Adrenal gland (tissue), 9 donors: ENCODE measurements at regions not wholly inside any gene's neighbourhood (a gene's known extent, or its start where the extent isn't known, plus 50 kb on each side); places are given as distances from the start of the nearest gene placed in this dataset.

ENCODE experiments used
- DNase-seq, 7 donors: peaks; one replicate each; pipeline ENCODE4 v3.0.0-alpha.2; 2019 to 2020
- H3K27ac ChIP-seq, 5 donors: fragments of 200-600 bp; sonication (generic) in 4 of 5; 1 replicate in 3 of 5; 2 replicates in 2 of 5; pipeline versions ENCODE4 v1.5.1 to v1.8.0; 2016 to 2020; ENCODE audit warnings: mild to moderate bottlenecking in 1 of 5
- H3K27me3 ChIP-seq: fragments of 200-600 bp; 2 replicates; pipeline ENCODE4 v1.8.0; 2021
- H3K36me3 ChIP-seq, 2 donors: fragments of 200-600 bp; replicated peaks in 1 of 2; 1 replicate in 1 of 2; 2 replicates in 1 of 2; pipeline versions ENCODE4 v1.5.1 to v1.8.0; 2018 to 2022
- H3K4me1 ChIP-seq, 2 donors: fragments of 200-600 bp; replicated peaks in 1 of 2; 1 replicate in 1 of 2; 2 replicates in 1 of 2; pipeline versions ENCODE4 v1.5.1 to v1.8.0; 2018 to 2021
- H3K4me3 ChIP-seq, 4 donors: fragments of 200-600 bp; sonication (generic) in 3 of 4; one replicate each; pipeline ENCODE4 v1.5.1; 2016 to 2018
- H3K9me3 ChIP-seq, 3 donors: fragments of 200-600 bp; sonication (generic) in 1 of 3; replicated peaks in 1 of 3; 1 replicate in 2 of 3; 2 replicates in 1 of 3; pipeline versions ENCODE4 v1.5.1 to v1.8.0; 2016 to 2021
- POLR2A ChIP-seq, 2 donors: fragments of 450-650 bp; IDR thresholded peaks; one replicate each; pipeline ENCODE4 v1.6.1; 2017; ENCODE audit warnings: antibody characterized with exemption in 2 of 2, mild to moderate bottlenecking in 2 of 2, moderate library complexity in 1 of 2
- WGBS, 4 donors: extraction: QIAGEN DNeasy Blood & Tissue Kit in 2 of 4; methylation state at CpG; one replicate each; pipeline versions ENCODE4 v1.1.5 to v1.1.7; 2013 to 2017; 5-methylcytosine and 5-hydroxymethylcytosine counted together
- intact Hi-C, 2 donors: fragments of 100-400 bp; cut with DNase I; formaldehyde crosslinking; loops; one replicate each; pipeline versions ENCODE4 v1.14.1 to v1.15.0; 2022 to 2023
- TF ChIP-seq, protein P1 (sequence below), 6 experiments: fragments of 450-650 bp in 4 of 6; fragments of 200-600 bp in 2 of 6; sonication (generic) in 1 of 6; IDR thresholded peaks; 1 replicate in 5 of 6; 2 replicates in 1 of 6; pipeline versions ENCODE4 v1.5.1 to v1.8.0; 2016 to 2021; ENCODE audit warnings: antibody characterized with exemption in 6 of 6, mild to moderate bottlenecking in 2 of 6, moderate library complexity in 1 of 6
- donor health status: healthy with polysubstance abuse.
- donor health status: Bipolar disorder and iron deficiency.
- donor health status: DM: yes; HTN: yes; CAD: no.
- donor health status: DM: no; HTN: no; CAD: no.
- donor health status: DM: no; HTN: no; CAD: no.

DNA sequence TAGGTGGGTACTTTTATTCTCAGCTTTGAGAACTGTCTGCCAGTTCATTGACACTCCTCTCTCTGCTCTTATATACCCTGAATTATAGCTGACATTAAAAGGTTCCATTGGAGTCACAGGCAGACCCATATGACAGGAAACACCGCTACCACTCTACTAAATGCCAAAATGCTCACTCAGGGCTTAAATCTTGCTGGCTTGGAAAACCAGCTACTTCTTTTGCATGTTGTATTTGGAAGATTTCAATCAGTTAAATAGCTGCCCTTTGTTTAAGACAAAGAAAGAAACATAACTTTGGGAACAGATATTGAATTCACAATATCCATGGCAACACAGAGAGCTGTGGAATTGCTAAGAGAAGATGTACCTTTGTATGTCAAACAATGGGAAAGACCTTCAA lies 876.5 kb downstream of the USP25 start:
- no peak overlapping the region for H3K4me3 ChIP-seq
- intact Hi-C loops, result no loop called here
- H3K4me1 ChIP-seq, result peaks cover 0 to 5% of the 10 kb centered on the region in 2 donors
- no peak for TF ChIP-seq POLR2A (IDR thresholded peaks at IDR 0.05)
- TF ChIP-seq, protein P1, sequence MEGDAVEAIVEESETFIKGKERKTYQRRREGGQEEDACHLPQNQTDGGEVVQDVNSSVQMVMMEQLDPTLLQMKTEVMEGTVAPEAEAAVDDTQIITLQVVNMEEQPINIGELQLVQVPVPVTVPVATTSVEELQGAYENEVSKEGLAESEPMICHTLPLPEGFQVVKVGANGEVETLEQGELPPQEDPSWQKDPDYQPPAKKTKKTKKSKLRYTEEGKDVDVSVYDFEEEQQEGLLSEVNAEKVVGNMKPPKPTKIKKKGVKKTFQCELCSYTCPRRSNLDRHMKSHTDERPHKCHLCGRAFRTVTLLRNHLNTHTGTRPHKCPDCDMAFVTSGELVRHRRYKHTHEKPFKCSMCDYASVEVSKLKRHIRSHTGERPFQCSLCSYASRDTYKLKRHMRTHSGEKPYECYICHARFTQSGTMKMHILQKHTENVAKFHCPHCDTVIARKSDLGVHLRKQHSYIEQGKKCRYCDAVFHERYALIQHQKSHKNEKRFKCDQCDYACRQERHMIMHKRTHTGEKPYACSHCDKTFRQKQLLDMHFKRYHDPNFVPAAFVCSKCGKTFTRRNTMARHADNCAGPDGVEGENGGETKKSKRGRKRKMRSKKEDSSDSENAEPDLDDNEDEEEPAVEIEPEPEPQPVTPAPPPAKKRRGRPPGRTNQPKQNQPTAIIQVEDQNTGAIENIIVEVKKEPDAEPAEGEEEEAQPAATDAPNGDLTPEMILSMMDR (IDR thresholded peaks at IDR 0.05), result no peak
- H3K27me3 ChIP-seq, result no peaks in the 10 kb centered on the region
- DNase-seq, result no peak
- no peak overlapping the region for H3K27ac ChIP-seq
- WGBS, 4 donors, result 95 to 100% (median 98%) methylated on average over 1 of the region's 1 CpG
- H3K9me3 ChIP-seq, result no peaks in the 10 kb centered on the region
- no peaks in the 10 kb centered on the region for H3K36me3 ChIP-seq

DNA sequence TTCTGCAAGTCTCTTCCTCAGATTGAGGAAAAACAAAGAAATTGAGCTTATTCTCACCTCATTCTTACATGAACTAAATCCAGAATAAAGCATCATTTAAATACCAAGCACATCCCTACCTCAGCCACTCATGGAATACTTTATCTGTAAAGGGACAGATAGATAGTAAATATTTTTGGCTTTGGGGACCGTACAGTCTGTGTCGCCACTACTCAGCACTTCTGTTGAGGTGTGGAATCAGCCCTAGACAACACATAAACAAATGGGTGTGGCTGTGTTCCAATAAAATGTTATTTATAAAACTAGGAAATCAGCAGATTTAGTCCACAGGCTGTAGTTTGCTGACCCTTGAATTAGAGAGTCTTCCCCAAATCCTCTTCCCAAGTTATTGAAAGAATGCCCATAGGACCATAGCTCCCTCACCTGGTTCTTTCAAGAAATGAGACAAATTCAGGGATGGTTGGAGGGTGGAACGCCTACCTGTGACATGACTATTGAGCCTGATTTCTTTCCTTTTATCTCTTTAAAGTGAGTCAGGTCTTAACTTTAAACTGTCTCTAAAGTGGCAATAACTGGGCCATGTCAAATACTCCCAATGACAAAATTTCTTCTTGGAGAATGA lies 878.5 kb downstream of the USP25 start:
- WGBS, 4 donors, result 84 to 98% (median 96%) methylated on average over 3 of the region's 3 CpGs
- H3K9me3 ChIP-seq, result no peaks in the 10 kb centered on the region
- H3K4me3 ChIP-seq, result no peak overlapping the region
- no peaks in the 10 kb centered on the region for H3K36me3 ChIP-seq
- H3K4me1 ChIP-seq, result peaks cover 0 to 5% of the 10 kb centered on the region in 2 donors
- no peak for DNase-seq
- intact Hi-C loops, result no loop called here
- H3K27ac ChIP-seq, result no peak overlapping the region
- TF ChIP-seq POLR2A (IDR thresholded peaks at IDR 0.05), result no peak
- TF ChIP-seq, protein P1 (IDR thresholded peaks at IDR 0.05), result peak in 1 of 6 experiments; percentile 14
- no peaks in the 10 kb centered on the region for H3K27me3 ChIP-seq

DNA sequence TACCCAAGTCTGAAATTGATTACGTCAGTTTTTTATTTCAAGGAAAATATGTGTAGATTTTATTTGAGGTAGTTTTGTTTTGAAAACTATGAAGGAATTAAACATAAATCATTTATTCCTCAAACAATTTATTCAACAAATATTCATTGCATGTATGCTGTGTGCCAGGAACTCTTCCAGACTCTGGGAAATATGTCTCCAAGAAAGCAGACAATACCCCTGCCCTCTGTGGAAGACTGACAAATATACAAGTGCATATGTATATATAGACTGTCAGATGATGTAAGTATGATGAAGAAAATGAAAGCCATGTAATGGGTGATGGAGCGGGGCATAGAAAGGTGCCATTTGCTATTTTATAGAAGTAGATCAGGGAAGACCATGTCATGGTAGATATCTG lies 889.5 kb downstream of the USP25 start:
- H3K36me3 ChIP-seq, result no peaks in the 10 kb centered on the region
- H3K9me3 ChIP-seq, result no peaks in the 10 kb centered on the region
- 94 to 97% (median 96%) methylated on average over 2 of the region's 2 CpGs for WGBS, 4 donors
- TF ChIP-seq, protein P1 (IDR thresholded peaks at IDR 0.05), result no peak
- no peak for TF ChIP-seq POLR2A (IDR thresholded peaks at IDR 0.05)
- H3K27ac ChIP-seq, result no peak overlapping the region
- no peaks in the 10 kb centered on the region for H3K4me1 ChIP-seq
- intact Hi-C loops, result no loop called here
- no peaks in the 10 kb centered on the region for H3K27me3 ChIP-seq
- DNase-seq, result no peak
- no peak overlapping the region for H3K4me3 ChIP-seq

DNA sequence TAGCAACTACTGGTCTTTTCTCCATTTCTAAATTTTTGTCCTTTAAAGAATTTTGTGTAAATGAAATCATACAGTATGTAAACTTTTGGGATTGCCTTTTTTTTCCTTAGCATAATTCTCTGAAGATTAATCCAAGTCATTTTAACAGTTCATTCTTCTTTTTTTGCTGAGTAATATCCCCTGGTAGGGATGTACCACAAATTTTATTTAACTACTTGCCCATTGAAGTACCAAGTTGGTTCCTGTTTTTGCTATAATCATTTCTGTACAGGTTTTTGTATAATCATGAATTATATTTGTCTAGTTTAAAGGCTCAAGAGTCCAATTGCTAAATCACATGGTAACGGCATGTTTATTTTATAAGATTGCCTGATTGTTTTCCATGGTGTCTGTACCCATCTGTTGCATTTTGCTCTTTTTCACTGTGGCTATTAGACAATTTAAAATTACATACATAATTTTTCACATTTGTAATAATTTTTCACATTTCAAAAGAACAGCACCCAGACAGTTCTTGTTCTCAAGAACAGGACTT lies 891.1 kb downstream of the USP25 start:
- WGBS, 4 donors, result 78 to 100% (median 89%) methylated on average over 1 of the region's 1 CpG
- no peaks in the 10 kb centered on the region for H3K36me3 ChIP-seq
- H3K27ac ChIP-seq, result no peak overlapping the region
- no peak overlapping the region for H3K4me3 ChIP-seq
- no peak for DNase-seq
- intact Hi-C loops, result no loop called here
- no peaks in the 10 kb centered on the region for H3K9me3 ChIP-seq
- H3K27me3 ChIP-seq, result no peaks in the 10 kb centered on the region
- no peaks in the 10 kb centered on the region for H3K4me1 ChIP-seq
- TF ChIP-seq POLR2A (IDR thresholded peaks at IDR 0.05), result no peak
- TF ChIP-seq, protein P1 (IDR thresholded peaks at IDR 0.05), result no peak
